NB4 (cell line): ENCODE measurements at regions not wholly inside any gene's neighbourhood (a gene's known extent, or its start where the extent isn't known, plus 50 kb on each side); places are given as distances from the start of the nearest gene placed in this dataset.

Source experiments
- DNase-seq: peaks from one replicate; pipeline ENCODE4 v3.0.0; 2010; ENCODE audit warnings: low read depth
- H3K4me3 ChIP-seq: one replicate; pipeline ENCODE4 v1.5.1; 2011; ENCODE audit warnings: mild to moderate bottlenecking, low read depth, low read length, moderate library complexity
- MAX ChIP-seq: IDR thresholded peaks from 2 replicates; pipeline ENCODE4 v1.6.1; 2011; ENCODE audit warnings: low read depth, low read length
- MYC ChIP-seq: IDR thresholded peaks from 2 replicates; pipeline ENCODE4 v1.6.1; 2011; ENCODE audit warnings: low read depth, low read length
- POLR2A ChIP-seq: IDR thresholded peaks from 2 replicates; pipeline ENCODE4 v1.6.1; 2011; ENCODE audit warnings: mild to moderate bottlenecking; ENCODE audit not compliant: insufficient read length; ENCODE audit errors: extremely low read depth
- TF ChIP-seq, protein P1 (sequence below): IDR thresholded peaks from one replicate; pipeline ENCODE4 v1.5.1; 2012; ENCODE audit warnings: low read depth, low read length

DNA sequence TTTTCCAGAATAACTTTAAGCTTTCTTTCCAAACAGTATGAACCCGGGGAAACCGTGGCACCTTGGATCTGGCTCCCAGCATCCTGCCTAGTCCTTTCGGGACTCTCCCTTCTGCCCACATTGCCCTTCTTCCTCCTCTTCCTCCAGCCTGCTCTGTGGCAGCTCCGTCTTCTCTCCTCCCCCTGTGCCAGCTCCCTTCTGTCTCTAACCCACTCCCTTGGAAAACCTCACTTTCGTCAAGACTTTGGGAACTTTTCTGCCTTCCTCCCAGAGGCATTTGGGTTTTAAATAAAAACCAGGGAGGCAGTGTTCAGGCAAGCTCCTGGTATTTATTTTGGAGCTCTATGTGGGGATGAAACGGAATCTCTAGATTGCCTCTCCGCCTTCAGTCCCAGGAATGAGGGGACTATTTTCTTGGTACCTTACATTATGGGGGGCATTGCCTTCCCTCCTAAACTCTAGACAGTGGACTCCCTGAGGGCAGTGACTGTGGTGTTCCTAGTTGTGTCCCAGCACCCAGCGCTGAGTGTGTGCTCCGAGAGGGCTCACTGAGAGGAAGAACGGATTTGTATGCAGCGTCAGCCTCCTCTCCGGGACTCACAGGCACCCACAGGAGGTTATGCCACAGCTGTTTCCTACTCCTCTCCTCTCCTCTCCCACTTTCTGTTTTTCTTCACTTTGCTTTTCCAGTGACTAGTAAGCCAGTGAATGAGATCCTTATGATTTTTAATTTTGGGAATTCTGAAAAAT lies 105.4 kb upstream of the MRPS22 start:
- no peak for DNase-seq
- no peak overlapping the region for H3K4me3 ChIP-seq
- no peak for TF ChIP-seq POLR2A

GRCh38 chr3:139239550-139239949 lies 104.3 kb upstream of the MRPS22 start:
- DNase-seq = no peak
- H3K4me3 ChIP-seq = no peak overlapping the region
- TF ChIP-seq MYC (no peak), MAX (no peak), POLR2A (no peak)
- TF ChIP-seq, protein P1, sequence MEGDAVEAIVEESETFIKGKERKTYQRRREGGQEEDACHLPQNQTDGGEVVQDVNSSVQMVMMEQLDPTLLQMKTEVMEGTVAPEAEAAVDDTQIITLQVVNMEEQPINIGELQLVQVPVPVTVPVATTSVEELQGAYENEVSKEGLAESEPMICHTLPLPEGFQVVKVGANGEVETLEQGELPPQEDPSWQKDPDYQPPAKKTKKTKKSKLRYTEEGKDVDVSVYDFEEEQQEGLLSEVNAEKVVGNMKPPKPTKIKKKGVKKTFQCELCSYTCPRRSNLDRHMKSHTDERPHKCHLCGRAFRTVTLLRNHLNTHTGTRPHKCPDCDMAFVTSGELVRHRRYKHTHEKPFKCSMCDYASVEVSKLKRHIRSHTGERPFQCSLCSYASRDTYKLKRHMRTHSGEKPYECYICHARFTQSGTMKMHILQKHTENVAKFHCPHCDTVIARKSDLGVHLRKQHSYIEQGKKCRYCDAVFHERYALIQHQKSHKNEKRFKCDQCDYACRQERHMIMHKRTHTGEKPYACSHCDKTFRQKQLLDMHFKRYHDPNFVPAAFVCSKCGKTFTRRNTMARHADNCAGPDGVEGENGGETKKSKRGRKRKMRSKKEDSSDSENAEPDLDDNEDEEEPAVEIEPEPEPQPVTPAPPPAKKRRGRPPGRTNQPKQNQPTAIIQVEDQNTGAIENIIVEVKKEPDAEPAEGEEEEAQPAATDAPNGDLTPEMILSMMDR = no peak

GRCh38 chr3:139241783-139242182 lies 102.0 kb upstream of the MRPS22 start:
- no peak for DNase-seq
- H3K4me3 ChIP-seq = no peak overlapping the region
- no peak for TF ChIP-seq POLR2A
- TF ChIP-seq, protein P1 = no peak
- TF ChIP-seq MYC = no peak
- no peak for TF ChIP-seq MAX

DNA sequence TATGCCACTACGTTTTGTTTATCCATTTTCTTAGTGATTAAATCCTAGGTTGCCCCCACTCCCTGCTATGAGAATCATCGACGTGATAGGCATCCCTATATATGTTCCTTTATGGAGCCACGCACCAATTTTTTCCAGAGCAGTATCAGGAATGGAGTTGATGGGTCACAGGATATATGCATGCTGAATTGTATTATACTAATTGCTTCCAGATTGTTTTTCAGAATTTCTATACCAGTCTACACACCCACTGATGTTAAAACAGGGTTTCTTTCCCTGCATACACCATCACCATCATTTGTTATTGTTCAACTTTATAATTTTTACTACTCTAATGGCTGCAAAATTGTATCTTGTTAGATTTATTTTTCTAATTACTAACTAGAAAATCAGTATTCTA lies 100.1 kb upstream of the MRPS22 start:
- H3K4me3 ChIP-seq = no peak overlapping the region
- TF ChIP-seq POLR2A = no peak
- TF ChIP-seq, protein P1 = no peak
- TF ChIP-seq MYC = no peak
- no peak for TF ChIP-seq MAX
- no peak for DNase-seq

DNA sequence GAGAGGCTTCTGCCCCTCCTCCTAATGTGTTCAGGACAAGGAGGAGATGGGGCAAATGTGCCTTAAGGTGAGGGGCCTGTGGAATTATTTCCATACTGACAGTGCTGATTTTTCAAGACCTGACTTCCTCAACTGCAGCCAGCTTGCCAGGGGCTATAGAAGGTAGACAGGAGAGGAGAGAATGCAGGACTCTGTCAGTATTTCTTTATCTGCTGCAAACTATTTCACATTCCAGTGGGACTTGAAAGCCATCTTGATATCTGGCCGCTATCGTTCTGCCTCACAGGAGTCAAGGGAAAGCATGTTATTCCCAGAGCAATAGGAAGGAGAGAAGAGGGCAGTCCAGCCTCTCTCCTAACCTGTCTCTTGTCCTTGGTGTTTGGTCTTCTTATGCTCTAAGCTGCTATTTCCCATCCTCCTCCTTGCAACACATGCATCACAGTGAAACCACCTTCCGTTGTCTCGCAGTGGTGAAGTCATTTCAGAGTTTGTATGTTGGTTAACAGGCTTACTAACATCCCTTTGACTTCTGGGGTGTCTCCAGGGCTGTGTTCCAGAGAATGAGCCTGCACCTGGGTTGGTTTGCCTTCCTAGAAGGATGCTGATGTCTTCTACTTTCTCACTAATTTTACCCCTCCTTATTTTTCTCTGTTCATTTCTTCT lies 95.1 kb upstream of the MRPS22 start:
- no peak for TF ChIP-seq MYC
- no peak for TF ChIP-seq MAX
- no peak for TF ChIP-seq POLR2A
- TF ChIP-seq, protein P1 = no peak
- no peak for DNase-seq
- no peak overlapping the region for H3K4me3 ChIP-seq

- TF ChIP-seq POLR2A = no peak
- TF ChIP-seq, protein P1 = no peak
- 0 out of 2 replicates have a peak, but pooled peaks have one; percentile 36 for TF ChIP-seq MYC
- no peak for TF ChIP-seq MAX
- peak; percentile 36 for DNase-seq
- no peak overlapping the region for H3K4me3 ChIP-seq
These were observed 92.3 kb upstream of the MRPS22 start for GRCh38 chr3:139251529-139251928.
